SH-SY5Y (cell line): ENCODE measurements at regions not wholly inside any gene's neighbourhood (a gene's known extent, or its start where the extent isn't known, plus 50 kb on each side); places are given as distances from the start of the nearest gene placed in this dataset.

Experiments used
- GATA2 ChIP-seq: IDR thresholded peaks from 2 replicates; pipeline ENCODE4 v1.6.1; 2011; ENCODE audit warnings: mild to moderate bottlenecking, low read depth, low read length
- GATA3 ChIP-seq: IDR thresholded peaks from 2 replicates; pipeline ENCODE4 v1.6.1; 2011; ENCODE audit warnings: low read depth, mild to moderate bottlenecking, low read length, moderate library complexity

DNA sequence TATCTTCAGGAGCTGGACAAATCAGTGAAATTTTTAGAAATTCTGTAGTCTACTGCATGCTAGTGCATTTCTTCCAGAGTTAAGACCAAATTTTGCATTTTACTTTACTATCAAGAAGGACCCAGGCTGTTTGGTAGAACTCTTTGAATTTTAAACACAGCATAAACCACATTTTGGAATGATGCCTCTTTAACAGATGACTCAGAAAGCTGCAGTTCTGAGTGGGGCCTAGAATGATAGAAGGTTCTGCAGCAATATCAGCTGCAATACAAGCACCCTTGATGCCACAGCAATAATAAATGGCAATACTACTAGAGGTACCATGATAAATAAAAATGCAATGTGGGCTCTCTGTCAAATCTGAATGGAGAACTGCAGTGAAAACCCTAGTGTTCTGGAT lies 198.7 kb downstream of the TMA16 start:
- TF ChIP-seq GATA2 (no peak), GATA3 (no peak)

DNA sequence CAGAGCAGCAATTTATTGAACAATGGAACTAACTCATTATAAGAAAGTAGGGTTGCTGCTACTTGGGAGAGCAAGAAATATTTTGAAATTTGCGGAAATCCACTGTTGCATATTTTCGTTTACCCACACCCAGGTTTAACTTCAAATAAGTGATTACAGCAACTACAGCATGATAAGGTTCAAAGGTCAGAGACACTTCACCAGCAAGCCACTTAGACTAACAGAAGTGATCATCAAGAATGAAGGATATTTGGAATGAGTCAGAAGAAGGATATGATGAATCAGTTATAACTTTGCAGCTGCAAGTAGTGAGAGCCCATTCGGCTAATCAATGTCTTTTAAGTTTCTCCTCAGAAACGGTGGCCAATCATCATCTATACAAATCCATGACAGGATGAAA lies 199.3 kb downstream of the TMA16 start:
- TF ChIP-seq GATA2 (no peak), GATA3 (no peak)

DNA sequence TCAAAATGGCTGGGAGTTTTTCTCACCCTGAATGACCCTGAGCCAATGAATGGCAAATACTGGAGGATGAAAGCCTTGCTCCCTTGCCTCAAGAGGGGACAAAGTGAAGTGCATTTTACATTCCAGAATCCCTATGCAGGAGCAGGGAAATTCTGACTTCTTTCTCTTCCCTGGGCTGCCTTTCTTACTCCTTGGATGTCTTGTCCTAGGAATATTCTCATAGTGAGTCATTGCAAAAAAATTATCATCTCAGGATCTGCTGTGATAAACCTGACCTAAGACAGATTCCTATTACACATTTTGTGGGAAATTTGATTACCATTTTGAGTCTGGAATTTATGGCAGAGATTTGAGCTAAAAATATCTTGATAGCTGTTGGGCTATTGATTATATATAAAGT lies 199.9 kb downstream of the TMA16 start:
- TF ChIP-seq GATA3 = no peak
- no peak for TF ChIP-seq GATA2

DNA sequence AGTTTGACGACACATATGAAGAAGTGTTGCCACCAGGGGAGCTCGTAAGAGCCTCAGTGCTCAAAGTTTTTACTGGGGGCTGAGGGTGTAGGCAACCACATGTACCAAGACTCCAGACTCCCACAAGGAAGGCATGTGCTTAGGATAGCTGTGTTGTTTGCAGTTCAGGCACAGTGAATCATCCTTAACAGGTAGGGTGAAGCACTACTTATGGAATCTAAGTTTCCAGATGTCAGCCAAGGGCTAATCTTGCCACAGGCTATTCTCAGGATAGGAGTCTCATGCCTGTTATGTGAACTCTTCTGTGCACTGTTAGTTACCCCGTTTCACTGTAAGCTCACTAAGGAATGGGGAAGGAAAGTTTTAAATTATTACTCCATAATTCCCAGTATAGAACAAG lies 202.6 kb downstream of the TMA16 start:
- TF ChIP-seq GATA3 (no peak), GATA2 (no peak)

DNA sequence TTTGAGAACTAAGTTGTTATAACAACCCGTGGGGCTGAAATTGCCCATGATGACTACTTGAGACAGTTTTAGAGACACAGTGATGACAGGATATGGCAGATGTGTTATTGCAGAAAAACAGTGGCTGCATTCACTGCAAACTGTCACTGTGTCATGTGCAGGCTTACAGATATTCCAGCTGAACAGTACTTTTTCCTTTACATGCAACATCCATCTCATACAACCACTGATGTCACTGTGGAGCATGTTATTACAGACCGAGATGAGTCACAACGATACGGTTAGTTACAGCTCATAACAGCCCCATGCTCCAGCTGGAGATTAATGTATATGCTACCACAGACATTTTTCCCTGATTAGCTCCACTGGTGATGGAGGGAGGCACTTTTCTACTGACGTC lies 207.4 kb downstream of the TMA16 start:
- TF ChIP-seq GATA2 (no peak), GATA3 (no peak)

DNA sequence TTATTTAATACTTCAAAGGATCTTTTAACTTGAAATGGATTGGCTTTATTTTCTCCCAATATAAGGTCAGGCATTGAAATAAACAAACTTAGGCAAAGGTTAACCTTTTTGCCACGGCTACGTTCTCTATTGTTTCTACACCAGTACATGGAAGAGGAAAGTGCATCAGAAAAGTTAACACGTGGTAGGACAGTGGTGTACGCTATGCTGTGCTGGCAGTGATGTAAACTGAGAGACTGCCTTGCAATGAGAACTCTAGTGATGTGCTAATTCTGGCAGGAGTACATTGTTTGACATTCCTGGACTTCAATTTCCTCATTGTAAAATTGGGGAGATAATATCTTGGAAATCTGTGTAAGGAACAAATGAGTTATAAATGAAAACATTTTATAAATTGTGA lies 208.2 kb downstream of the TMA16 start:
- TF ChIP-seq GATA3 = no peak
- no peak for TF ChIP-seq GATA2

DNA sequence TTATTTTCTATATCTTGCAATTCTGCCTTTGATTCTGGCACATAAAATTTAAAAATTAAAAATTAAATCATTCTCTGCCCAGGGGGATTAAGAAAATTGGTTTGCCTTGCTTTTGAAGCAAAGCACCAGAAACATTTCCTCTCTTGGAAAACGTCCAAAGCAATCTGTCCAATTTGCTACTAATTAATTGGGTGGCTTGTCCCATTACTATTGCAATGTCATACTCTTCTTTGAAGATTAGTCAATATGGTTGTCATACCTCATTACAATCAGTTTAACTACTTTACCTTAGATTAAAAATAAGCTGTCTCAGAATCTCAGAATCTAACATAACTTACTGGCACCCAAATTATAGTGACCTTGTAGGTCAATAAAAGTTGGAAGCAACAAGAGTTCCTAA lies 208.8 kb downstream of the TMA16 start:
- TF ChIP-seq GATA2 (no peak), GATA3 (no peak)

DNA sequence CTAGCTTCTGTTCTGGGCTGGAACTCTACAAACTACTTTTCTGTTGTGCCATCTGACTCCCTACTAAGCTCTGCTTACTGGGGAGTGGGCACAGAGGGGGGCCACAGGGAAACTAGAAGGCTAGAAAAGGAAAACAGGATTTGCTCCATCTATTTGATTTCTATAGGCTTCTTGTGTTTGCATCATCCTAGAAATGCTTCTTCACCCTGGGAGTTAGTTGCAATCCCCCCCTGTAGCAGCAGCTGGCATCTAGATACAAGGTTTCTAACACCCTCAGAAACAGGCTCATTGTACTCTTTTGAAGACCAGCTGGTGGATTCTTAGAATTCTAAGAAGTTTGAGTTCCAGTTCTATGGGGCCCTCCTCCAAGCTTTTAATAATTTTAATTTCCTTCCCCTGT lies 213.4 kb downstream of the TMA16 start:
- TF ChIP-seq GATA2 (no peak), GATA3 (no peak)

DNA sequence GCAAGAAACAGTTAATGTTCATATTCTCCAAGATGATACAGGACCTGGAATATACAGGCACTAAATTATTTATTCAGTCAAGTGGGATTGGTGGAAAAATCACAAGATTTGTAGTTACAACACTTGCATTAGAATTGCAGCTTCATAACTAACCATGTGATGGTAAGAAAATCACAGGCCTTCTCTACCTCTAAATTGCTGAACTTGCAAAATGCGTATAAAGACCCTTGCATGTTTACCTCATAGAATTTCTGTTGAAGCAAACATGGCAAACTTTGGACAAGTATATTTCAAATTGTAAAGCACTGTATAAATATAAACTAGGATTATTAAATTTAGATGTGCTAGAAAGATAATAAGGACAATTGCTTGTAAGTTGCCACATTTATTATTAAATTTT lies 215.1 kb downstream of the TMA16 start:
- TF ChIP-seq GATA2 = no peak
- TF ChIP-seq GATA3 = no peak

DNA sequence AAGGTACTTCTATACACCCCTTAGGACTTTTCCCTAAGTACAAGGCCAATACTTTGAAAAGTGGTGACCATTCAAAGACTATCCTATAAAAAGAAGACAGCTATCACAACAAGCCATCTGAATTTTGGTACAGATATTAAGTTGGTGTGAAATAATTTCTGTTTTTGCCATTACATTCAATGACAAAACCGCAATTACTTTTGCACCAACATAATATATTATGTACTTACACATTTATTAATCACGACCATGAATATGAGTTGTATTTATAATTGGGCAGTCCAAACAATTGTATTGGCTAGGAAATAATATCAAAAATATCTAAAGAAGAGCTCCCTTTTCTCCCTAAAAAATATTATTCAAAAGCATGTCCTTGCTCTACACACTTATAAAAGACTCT lies 215.7 kb downstream of the TMA16 start:
- TF ChIP-seq GATA3 (no peak), GATA2 (no peak)

DNA sequence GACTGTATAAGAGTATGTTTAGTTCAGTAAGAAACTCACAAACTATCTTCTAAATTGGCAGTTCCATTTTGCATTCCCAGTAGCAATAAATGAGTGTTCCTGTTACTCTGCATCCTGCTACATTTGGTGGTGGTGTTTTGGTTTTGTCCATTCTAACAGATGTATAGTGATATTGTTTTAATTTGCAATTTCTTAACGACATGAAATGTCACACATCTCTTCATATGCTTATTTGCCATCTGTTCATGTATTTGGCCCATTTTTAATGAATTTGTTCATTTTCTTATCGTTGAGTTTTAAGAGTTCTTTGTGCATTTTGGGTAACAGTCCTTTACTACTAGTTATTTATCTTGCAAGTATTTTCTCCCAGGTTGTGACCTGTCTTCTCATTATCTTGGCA lies 232.2 kb downstream of the TMA16 start:
- no peak for TF ChIP-seq GATA3
- no peak for TF ChIP-seq GATA2

DNA sequence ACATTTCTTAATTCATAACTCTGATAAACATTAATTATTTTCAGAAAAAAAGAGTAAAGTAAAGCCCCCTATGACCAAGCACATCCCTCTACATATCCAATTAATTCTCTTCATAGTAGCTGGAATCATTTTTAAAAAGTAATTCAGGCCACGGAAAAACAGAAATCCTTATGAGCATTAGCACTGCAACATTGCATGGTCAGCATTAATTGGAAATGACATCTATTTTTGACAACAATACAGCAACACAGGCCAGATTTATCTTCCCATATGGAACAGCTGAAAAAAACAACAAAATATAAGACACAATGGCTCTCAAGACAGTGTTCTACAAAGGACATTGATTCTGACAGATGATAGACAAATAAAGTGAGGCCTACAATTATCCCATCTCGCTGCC lies 236.6 kb downstream of the TMA16 start:
- TF ChIP-seq GATA3 = no peak
- no peak for TF ChIP-seq GATA2

DNA sequence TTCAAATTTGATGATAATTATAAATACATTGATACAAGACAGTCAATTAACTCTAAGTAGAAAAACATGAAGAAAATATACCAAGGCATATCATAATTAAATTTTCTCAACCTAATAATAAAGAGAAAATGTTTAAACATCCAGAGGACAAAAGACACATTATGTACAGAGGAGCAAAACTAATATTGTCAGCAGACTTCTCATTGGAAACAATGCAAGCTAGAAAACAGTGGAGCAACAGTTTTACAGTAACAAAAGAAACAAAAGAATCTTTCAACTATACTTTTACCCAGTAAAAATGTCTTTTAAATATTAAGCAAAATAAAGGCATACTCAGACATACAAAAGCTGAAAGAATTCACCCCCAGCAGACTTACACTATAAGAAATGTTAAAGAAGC lies 238.0 kb downstream of the TMA16 start:
- TF ChIP-seq GATA2 = no peak
- no peak for TF ChIP-seq GATA3

DNA sequence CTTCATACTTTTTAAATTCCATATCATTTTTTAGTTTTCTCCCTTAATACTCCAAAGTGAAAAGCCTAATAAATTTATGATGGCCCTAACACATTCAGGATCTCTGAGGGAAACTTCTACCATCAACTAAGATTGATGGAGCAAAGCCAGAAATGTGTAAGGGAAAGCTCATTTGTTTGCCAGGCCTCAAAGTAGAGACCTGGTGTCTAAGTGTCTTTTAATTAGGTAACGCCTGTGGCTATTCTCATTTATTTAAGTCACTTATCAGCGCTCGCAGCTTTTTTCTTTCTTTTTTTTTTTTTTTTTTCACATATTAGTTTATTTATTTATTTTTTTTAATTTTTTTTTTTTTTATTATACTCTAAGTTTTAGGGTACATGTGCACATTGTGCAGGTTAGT lies 242.4 kb downstream of the TMA16 start:
- no peak for TF ChIP-seq GATA2
- no peak for TF ChIP-seq GATA3

DNA sequence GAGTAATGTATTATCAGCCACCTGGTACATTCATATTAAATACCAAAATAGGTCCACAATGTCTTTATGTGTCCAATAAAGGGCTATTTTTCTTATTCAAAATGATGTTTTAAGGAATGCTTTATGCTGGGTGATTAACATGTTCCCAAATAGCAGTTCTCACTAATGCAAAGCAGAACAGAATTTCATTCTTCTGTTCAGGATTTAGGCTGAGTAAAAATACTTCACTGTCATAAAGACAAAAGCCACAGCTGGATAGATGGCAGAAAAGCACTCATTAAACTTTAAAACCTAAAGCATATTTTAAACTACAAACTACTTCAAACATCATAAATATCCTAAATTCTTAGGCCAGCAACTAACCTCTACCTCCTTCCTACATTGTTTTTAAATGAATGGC lies 244.0 kb downstream of the TMA16 start:
- TF ChIP-seq GATA3 (no peak), GATA2 (no peak)

DNA sequence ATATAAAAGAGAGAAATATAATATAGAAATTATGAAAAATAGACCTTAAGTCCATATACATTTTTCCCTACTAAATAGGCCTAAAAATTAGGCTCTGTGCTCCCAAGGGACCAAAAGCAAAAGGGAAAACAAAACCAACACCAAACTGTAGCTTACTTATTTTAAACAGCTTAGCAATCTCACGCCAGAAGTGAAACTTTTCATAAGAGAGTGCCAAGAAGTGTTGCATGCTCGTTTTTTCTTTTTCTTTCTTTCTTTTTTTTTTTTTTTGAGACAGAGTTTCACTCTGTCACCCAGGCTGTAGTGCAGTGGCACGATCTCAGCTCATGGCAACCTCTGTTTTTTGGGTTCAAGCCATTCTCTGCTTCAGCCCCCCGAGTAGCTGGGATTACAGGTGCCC lies 250.4 kb downstream of the TMA16 start:
- TF ChIP-seq GATA2 (no peak), GATA3 (no peak)
